Mesenchymal stem cell (in vitro differentiated cells and primary cell): ENCODE measurements at regions not wholly inside any gene's neighbourhood (a gene's known extent, or its start where the extent isn't known, plus 50 kb on each side); places are given as distances from the start of the nearest gene placed in this dataset.

Experiments
- DNase-seq: peaks from one replicate; pipeline ENCODE4 v3.0.0-alpha.2; 2013
- H2AFZ ChIP-seq: one replicate; pipeline ENCODE4 v1.6.1; 2013; ENCODE audit warnings: low read depth, mild to moderate bottlenecking, control low read depth, inconsistent platforms, low read length, moderate library complexity
- H2AK5ac ChIP-seq: 2 replicates; pipeline ENCODE4 v1.6.1; 2013; ENCODE audit warnings: low read length, moderate library complexity, mild to moderate bottlenecking, inconsistent platforms; ENCODE audit not compliant: severe bottlenecking
- H2BK120ac ChIP-seq: one replicate; pipeline ENCODE4 v1.6.1; 2013; ENCODE audit warnings: low read depth, mild to moderate bottlenecking, inconsistent platforms, low read length, moderate library complexity
- H2BK12ac ChIP-seq, 2 experiments: one replicate each; pipeline ENCODE4 v1.6.1; 2013; ENCODE audit warnings: inconsistent platforms in 2 of 2, low read length in 2 of 2, mild to moderate bottlenecking in 2 of 2, moderate library complexity in 2 of 2, control low read depth in 1 of 2
- H2BK15ac ChIP-seq: one replicate; pipeline ENCODE4 v1.6.1; 2013; ENCODE audit warnings: mild to moderate bottlenecking, low read depth, inconsistent platforms; ENCODE audit not compliant: poor library complexity, severe bottlenecking
- H2BK5ac ChIP-seq: 2 replicates; pipeline ENCODE4 v1.6.1; 2013; ENCODE audit warnings: low read depth, mild to moderate bottlenecking, low read length, control low read depth, inconsistent platforms; ENCODE audit not compliant: poor library complexity, severe bottlenecking
- H3K14ac ChIP-seq, 2 experiments: one replicate each; pipeline ENCODE4 v1.6.1; 2013; ENCODE audit warnings: inconsistent platforms in 2 of 2, low read length in 2 of 2, control low read depth in 1 of 2, mild to moderate bottlenecking in 1 of 2, moderate library complexity in 1 of 2
- H3K18ac ChIP-seq, 2 experiments: one replicate each; pipeline ENCODE4 v1.6.1; 2013; ENCODE audit warnings: inconsistent platforms in 2 of 2, low read length in 2 of 2, control low read depth in 1 of 2, low read depth in 1 of 2, mild to moderate bottlenecking in 1 of 2
- H3K23ac ChIP-seq, 2 experiments: one replicate each; pipeline ENCODE4 v1.6.1; 2013; ENCODE audit warnings: inconsistent platforms in 2 of 2, low read length in 2 of 2, mild to moderate bottlenecking in 2 of 2, moderate library complexity in 2 of 2, control low read depth in 1 of 2
- H3K27ac ChIP-seq: 2 replicates; pipeline ENCODE4 v1.5.1; 2013; ENCODE audit warnings: mild to moderate bottlenecking, moderate library complexity, low read length, control low read depth, inconsistent platforms; ENCODE audit not compliant: poor library complexity, severe bottlenecking
- H3K27me3 ChIP-seq, 2 experiments: 2 replicates each; pipeline versions ENCODE4 v1.6.1 to v1.7.0; 2013; ENCODE audit warnings: low read length in 2 of 2, mild to moderate bottlenecking in 2 of 2, moderate library complexity in 2 of 2, control low read depth in 1 of 2, inconsistent platforms in 1 of 2; ENCODE audit not compliant: control insufficient read depth in 1 of 2, insufficient read depth in 1 of 2
- H3K36me3 ChIP-seq, 2 experiments: 2 replicates each; pipeline versions ENCODE4 v1.6.1 to v1.7.0; 2013; ENCODE audit warnings: low read length in 2 of 2, control low read depth in 1 of 2, inconsistent platforms in 1 of 2, low read depth in 1 of 2, mild to moderate bottlenecking in 1 of 2; ENCODE audit not compliant: insufficient read depth in 2 of 2, control insufficient read depth in 1 of 2
- H3K4ac ChIP-seq, 2 experiments: one replicate each; pipeline ENCODE4 v1.6.1; 2013; ENCODE audit warnings: inconsistent platforms in 2 of 2, low read length in 2 of 2, mild to moderate bottlenecking in 2 of 2, moderate library complexity in 2 of 2, control low read depth in 1 of 2, low read depth in 1 of 2
- H3K4me1 ChIP-seq: 2 replicates; pipeline ENCODE4 v1.6.1; 2013; ENCODE audit warnings: low read depth, low read length, control low read depth; ENCODE audit not compliant: control insufficient read depth, insufficient read depth
- H3K4me2 ChIP-seq: 2 replicates; pipeline ENCODE4 v1.6.1; 2013; ENCODE audit warnings: low read length, mild to moderate bottlenecking, inconsistent platforms; ENCODE audit not compliant: poor library complexity, severe bottlenecking
- H3K4me3 ChIP-seq, 2 experiments: 2 replicates each; pipeline versions ENCODE4 v1.5.1 to v1.7.0; 2013; ENCODE audit warnings: low read length in 2 of 2, mild to moderate bottlenecking in 2 of 2, control low read depth in 1 of 2, low read depth in 1 of 2; ENCODE audit not compliant: insufficient read depth in 1 of 2
- H3K79me1 ChIP-seq: replicated peaks from 2 replicates; pipeline ENCODE4 v1.6.1; 2013; ENCODE audit warnings: mild to moderate bottlenecking, control low read depth, low read length, inconsistent platforms; ENCODE audit not compliant: poor library complexity, severe bottlenecking
- H3K9ac ChIP-seq: 2 replicates; pipeline ENCODE4 v1.7.0; 2013; ENCODE audit warnings: mild to moderate bottlenecking, low read length, moderate library complexity
- H3K9me3 ChIP-seq: 2 replicates; pipeline ENCODE4 v1.7.0; 2013; ENCODE audit warnings: mild to moderate bottlenecking, low read length; ENCODE audit not compliant: control insufficient read depth
- H4K8ac ChIP-seq: one replicate; pipeline ENCODE4 v1.6.1; 2013; ENCODE audit warnings: inconsistent platforms, mild to moderate bottlenecking, low read length, moderate library complexity
- H4K91ac ChIP-seq: one replicate; pipeline ENCODE4 v1.6.1; 2013; ENCODE audit warnings: mild to moderate bottlenecking, low read length, inconsistent platforms
- WGBS: methylation state at CpG from one replicate; pipeline ENCODE4 v1.1.7; 2013; ENCODE audit warnings: mixed read lengths; 5-methylcytosine and 5-hydroxymethylcytosine counted together

GRCh38 chr7:28348636-28349035, 63.7 kb upstream of the CREB5 start:
- Histone ChIP-seq H3K9ac (peak overlapping the region; percentile 28), H2BK15ac (no peak overlapping the region), H3K27me3 (no peaks in the 10 kb centered on the region), H3K4ac (no peak overlapping the region), H3K79me1 (no peaks in the 10 kb centered on the region), H4K91ac (no peak overlapping the region), H3K4me2 (no peak overlapping the region), H3K14ac (no peak overlapping the region), H3K27ac (no peak overlapping the region), H4K8ac (no peak overlapping the region), H2AK5ac (no peak overlapping the region), H3K36me3 (no peaks in the 10 kb centered on the region), H2BK5ac (no peak overlapping the region), H3K4me3 (peak overlapping the region in 1 of 2 experiments; percentile 51), H3K9me3 (no peaks in the 10 kb centered on the region), H2BK12ac (no peak overlapping the region), H2BK120ac (no peak overlapping the region), H3K4me1 (no peaks in the 10 kb centered on the region), H2AFZ (no peak overlapping the region), H3K23ac (no peak overlapping the region), H3K18ac (no peak overlapping the region)
- no peak for DNase-seq
- 94% methylated on average over 4 of the region's 5 CpGs for WGBS

- no peak overlapping the region for H4K91ac ChIP-seq
- no peaks in the 10 kb centered on the region for H3K79me1 ChIP-seq
- H2BK12ac ChIP-seq: no peak overlapping the region
- WGBS: no CpG with 5 or more reads among the region's 1 CpG
- no peak overlapping the region for H2BK15ac ChIP-seq
- H3K27ac ChIP-seq: no peak overlapping the region
- H3K36me3 ChIP-seq: no peaks in the 10 kb centered on the region
- H2BK5ac ChIP-seq: no peak overlapping the region
- no peak overlapping the region for H3K4me3 ChIP-seq
- H3K23ac ChIP-seq: no peak overlapping the region
- H3K4me2 ChIP-seq: no peak overlapping the region
- no peak overlapping the region for H2BK120ac ChIP-seq
- H3K18ac ChIP-seq: no peak overlapping the region
- H3K9me3 ChIP-seq: no peaks in the 10 kb centered on the region
- peaks cover 2% of the 10 kb centered on the region for H3K4me1 ChIP-seq
- H3K27me3 ChIP-seq: no peaks in the 10 kb centered on the region
- no peak overlapping the region for H3K4ac ChIP-seq
- H3K9ac ChIP-seq: no peak overlapping the region
- no peak for DNase-seq
- H4K8ac ChIP-seq: no peak overlapping the region
- H2AK5ac ChIP-seq: no peak overlapping the region
- H2AFZ ChIP-seq: no peak overlapping the region
- no peak overlapping the region for H3K14ac ChIP-seq
Observed at GRCh38 chr7:28349637-28350036, 62.7 kb upstream of the CREB5 start.

GRCh38 chr7:28350662-28351061, 61.7 kb upstream of the CREB5 start:
- Histone ChIP-seq H2AFZ (no peak overlapping the region), H3K9ac (no peak overlapping the region), H4K8ac (no peak overlapping the region), H2BK12ac (no peak overlapping the region), H2BK15ac (no peak overlapping the region), H3K23ac (no peak overlapping the region), H3K4ac (no peak overlapping the region), H3K4me1 (peaks cover 4% of the 10 kb centered on the region), H3K27ac (no peak overlapping the region), H3K4me3 (no peak overlapping the region), H2BK5ac (no peak overlapping the region), H3K18ac (no peak overlapping the region), H2BK120ac (no peak overlapping the region), H3K79me1 (no peaks in the 10 kb centered on the region), H2AK5ac (no peak overlapping the region), H3K27me3 (no peaks in the 10 kb centered on the region), H3K14ac (no peak overlapping the region), H4K91ac (no peak overlapping the region), H3K9me3 (no peaks in the 10 kb centered on the region), H3K36me3 (no peaks in the 10 kb centered on the region), H3K4me2 (no peak overlapping the region)
- WGBS: 81% methylated on average over 2 of the region's 4 CpGs
- DNase-seq: no peak

GRCh38 chr7:28351450-28351849, 60.9 kb upstream of the CREB5 start:
- H2BK15ac ChIP-seq: no peak overlapping the region
- H2BK5ac ChIP-seq: no peak overlapping the region
- no peak overlapping the region for H3K23ac ChIP-seq
- H3K79me1 ChIP-seq: no peaks in the 10 kb centered on the region
- no peak overlapping the region for H2BK12ac ChIP-seq
- no peak overlapping the region for H4K91ac ChIP-seq
- no peak overlapping the region for H4K8ac ChIP-seq
- no peaks in the 10 kb centered on the region for H3K27me3 ChIP-seq
- no peak overlapping the region for H3K4ac ChIP-seq
- no peak overlapping the region for H3K4me2 ChIP-seq
- no CpG with 5 or more reads among the region's 1 CpG for WGBS
- no peak overlapping the region for H3K27ac ChIP-seq
- no peaks in the 10 kb centered on the region for H3K9me3 ChIP-seq
- H2AFZ ChIP-seq: no peak overlapping the region
- H2AK5ac ChIP-seq: no peak overlapping the region
- H2BK120ac ChIP-seq: no peak overlapping the region
- H3K4me1 ChIP-seq: peaks cover 5% of the 10 kb centered on the region
- no peaks in the 10 kb centered on the region for H3K36me3 ChIP-seq
- no peak for DNase-seq
- H3K14ac ChIP-seq: no peak overlapping the region
- no peak overlapping the region for H3K18ac ChIP-seq
- no peak overlapping the region for H3K4me3 ChIP-seq
- H3K9ac ChIP-seq: no peak overlapping the region
